ENCODE measurements at regions not wholly inside any gene's neighbourhood (a gene's known extent, or its start where the extent isn't known, plus 50 kb on each side); places are given as distances from the start of the nearest gene placed in this dataset.
"Not testable (repeated sequence)": the region's sequence is repeated elsewhere in the genome, so short reads cannot be mapped to it uniquely, and the experiment has no call there.

- DNase-seq, result no peak
Measured at GRCh38 chr2:33929467-33929866, 330.4 kb upstream of the FAM98A start.

DNA sequence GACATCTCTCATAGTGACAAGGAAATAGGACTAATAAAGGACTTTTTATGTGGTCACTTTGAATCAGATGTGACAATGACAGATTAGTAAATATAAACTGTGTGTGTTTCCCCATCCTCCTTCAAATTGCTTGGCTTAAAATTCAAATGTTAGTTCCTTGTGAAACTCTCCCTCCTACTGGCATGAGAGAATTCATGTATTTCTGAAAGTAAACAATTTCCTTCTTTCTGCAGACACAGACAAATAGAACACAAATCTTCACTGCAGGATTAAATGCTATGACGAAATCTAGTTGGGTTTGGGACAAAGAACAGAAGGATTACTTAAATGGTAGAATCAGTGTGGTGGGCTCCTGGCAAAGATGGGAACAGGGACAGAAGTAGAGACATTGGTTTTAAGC, 328.7 kb upstream of the FAM98A start:
- DNase-seq, result peak; percentile 7

DNA sequence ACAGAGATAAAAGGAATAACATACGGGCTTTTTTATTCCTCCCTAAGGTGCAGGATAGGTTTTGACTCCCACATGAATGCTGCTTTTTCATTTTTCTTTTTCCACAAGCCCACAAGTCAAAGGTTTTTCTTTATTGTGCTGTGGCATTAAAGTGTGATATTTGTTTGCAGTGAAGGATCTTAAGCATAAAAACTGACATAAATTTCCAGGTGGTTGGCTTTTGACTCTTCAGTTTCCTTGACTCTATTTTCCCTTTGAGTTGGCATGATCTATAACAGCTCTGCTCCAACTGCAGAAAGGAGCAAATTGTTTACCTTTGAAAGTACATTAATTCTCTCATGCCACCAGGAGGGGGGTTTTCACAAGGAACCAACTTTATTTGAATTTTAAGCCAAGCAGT, 326.2 kb upstream of the FAM98A start:
- no peak for DNase-seq

- no peak for DNase-seq
Measured at GRCh38 chr2:33924586-33925169, 325.6 kb upstream of the FAM98A start.

DNA sequence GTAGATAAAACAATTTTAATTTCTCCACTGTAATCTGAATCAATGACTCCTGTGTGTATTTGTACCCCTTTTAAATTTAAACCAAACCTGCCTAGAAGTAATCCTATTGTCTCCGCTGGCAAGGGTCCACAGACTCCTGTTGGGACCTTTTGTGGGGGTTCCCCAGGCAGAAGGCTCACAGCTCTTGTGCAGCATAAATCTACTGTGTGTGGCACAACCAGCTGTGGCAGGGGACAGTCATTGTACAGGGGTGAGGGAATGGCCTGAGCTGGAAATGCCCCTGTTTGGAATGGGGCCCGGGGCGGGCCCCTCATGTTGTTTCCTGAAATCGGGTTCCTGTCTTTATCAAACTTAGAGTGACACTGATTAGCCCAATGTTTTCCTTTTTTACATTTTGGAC, 318.2 kb upstream of the FAM98A start:
- no peak for DNase-seq

GRCh38 chr2:33913071-33913616, 314.0 kb upstream of the FAM98A start:
- no peak for DNase-seq

DNA sequence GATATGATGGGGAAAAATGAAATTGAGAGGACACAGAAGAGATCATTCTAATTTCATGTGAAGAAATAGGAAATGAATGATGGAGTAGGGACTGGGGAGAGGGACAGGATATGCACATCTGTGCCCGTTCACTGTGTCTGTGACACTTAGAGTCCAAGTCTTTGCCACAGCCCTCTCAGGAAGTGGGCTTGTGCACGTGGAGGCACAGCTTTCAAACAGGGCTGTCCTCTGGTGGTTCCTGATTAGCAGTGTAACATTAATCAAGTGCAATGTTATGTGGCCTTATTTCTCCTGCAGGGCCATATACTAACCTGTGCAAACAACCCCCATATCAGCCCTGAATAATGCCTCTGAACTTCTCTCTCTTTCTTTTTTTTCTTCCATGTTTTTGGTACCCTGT, 312.2 kb upstream of the FAM98A start:
- DNase-seq, result no peak

- no peak for DNase-seq
Measured at GRCh38 chr2:33909945-33910695, 311.0 kb upstream of the FAM98A start.

GRCh38 chr2:33907866-33908265, 308.8 kb upstream of the FAM98A start:
- DNase-seq, result peak; percentile 21

GRCh38 chr2:33906129-33906528, 307.0 kb upstream of the FAM98A start:
- DNase-seq, result not testable (repeated sequence)

GRCh38 chr2:33904801-33905200, 305.7 kb upstream of the FAM98A start:
- DNase-seq, result no peak

- DNase-seq, result no peak
Measured at GRCh38 chr2:33903701-33904100, 304.6 kb upstream of the FAM98A start.

- DNase-seq, result no peak
Measured at GRCh38 chr2:33903215-33903614, 304.1 kb upstream of the FAM98A start.

DNA sequence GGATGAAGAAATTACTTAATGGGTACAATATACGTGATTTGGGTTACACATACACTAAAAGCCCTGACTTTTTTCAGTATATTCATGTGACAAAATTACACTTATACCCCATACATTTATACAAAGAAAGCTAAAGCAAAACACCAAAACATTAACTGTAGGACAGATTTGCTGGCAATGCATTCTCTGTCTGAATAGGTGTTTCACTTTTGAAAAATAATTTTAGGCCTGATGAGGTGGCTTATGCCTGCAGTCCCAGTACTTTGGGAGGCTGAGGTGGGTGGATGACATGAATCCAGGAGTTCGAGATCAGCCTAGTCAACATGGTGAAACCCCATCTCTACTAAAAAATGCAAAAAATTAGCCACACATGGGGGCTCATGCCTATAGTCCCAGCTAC, 301.5 kb upstream of the FAM98A start:
- DNase-seq, result no peak

DNA sequence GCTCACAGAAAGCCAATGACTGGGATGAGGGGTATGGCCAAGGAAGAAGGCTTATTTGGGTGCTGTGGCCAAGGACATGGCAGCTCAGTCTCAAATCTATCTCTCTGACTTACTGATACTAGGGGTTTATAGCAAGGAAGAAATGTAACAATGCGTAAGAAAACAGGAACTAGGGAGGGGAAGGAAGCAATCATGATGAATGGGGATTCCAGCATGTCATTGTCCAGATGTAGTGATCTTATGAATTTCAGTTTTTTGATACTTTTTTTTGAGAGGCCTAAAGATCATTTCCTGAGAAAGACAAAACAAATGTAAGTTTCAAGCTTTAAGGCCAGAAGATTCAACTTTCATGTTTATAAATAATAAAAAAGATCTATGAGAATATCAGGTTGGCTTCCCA, 298.6 kb upstream of the FAM98A start:
- DNase-seq, result no peak

GRCh38 chr2:33893824-33894223, 294.7 kb upstream of the FAM98A start:
- no peak for DNase-seq

DNA sequence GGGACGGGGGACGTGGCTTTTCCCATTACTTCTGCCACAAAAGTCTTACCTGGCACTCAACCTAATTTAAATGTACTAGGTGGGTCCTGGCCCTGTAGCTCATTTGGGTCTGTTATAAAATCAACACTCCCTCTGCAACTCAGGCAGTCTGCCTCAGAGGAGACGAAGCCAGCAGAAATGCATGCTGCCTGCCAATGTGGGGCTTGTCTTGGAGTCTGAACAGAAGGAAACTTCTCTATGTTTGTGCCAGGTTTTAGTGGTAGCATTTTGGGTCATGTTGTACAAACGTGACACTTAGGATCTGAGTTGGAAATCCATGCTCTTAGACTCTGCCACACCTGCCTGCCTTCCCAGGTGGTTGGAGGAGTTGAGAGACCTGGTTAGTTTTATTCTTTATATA, 292.5 kb upstream of the FAM98A start:
- peak; percentile 8 for DNase-seq

GRCh38 chr2:33890686-33891085, 291.6 kb upstream of the FAM98A start:
- no peak for DNase-seq

GRCh38 chr2:33877348-33878016, 278.4 kb upstream of the FAM98A start:
- DNase-seq, result no peak

DNA sequence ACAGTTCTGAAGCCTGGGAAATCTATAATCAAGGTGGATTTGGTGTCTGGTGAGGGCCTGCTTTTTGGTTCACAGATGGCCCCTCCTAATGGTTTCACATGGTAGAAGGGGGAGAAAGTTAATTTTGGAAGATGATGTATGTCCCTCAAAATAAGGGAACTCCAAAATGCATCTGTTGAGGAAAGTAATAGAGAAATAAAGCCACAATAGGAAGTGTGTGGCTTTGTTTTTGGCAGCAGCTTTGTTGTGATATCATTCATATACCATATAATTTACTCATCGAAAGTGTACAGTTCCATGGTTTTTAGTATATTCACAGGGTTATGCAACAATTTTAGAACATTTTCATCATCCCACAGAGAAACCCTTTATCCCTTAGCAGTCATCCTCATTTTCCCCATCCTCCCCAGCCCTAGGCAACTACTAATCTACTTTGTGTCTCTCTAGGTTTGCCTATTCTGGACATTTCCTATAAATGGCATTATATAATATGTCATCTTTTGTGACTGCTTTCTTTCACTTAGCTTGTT, 274.0 kb upstream of the FAM98A start:
- DNase-seq, result no peak

- peak; percentile 51 for DNase-seq
Measured at GRCh38 chr2:33859811-33860461, 260.8 kb upstream of the FAM98A start.

DNA sequence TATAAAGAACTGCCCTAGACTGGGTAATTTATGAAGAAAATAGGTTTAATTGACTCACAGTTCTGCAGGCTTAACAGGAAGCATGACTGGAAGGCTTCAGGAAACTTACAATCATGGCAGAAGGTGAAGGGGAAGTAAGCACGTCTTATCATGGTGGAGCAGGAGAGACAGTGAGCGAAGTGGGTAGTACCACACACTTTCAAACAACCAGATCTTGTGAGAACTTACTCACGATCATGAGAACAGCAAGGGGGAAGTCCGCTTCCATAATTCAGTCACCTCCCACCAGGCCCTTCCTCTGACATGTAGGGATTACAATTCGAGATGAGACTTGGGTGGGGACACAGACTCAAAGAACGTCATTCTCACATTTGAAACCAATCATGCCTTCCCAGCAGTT, 260.1 kb upstream of the FAM98A start:
- DNase-seq, result no peak

GRCh38 chr2:33848486-33848885, 249.4 kb upstream of the FAM98A start:
- DNase-seq, result no peak
